Suprapubic skin (tissue), 4 donors: ENCODE measurements at regions not wholly inside any gene's neighbourhood (a gene's known extent, or its start where the extent isn't known, plus 50 kb on each side); places are given as distances from the start of the nearest gene placed in this dataset.

Experiments used
- DNase-seq, 2 donors: peaks; one replicate each; pipeline ENCODE4 v3.0.0-alpha.2; 2019; ENCODE audit warnings: low spot score in 2 of 2
- H3K27ac ChIP-seq: fragments of 200-600 bp; sonication (generic); one replicate; pipeline ENCODE4 v1.5.1; 2019
- H3K27me3 ChIP-seq: fragments of 200-600 bp; sonication (generic); one replicate; pipeline ENCODE4 v1.5.1; 2019
- H3K36me3 ChIP-seq: fragments of 200-600 bp; sonication (generic); one replicate; pipeline ENCODE4 v1.5.1; 2019
- H3K4me1 ChIP-seq: fragments of 200-600 bp; sonication (generic); one replicate; pipeline ENCODE4 v1.5.1; 2019
- H3K4me3 ChIP-seq: fragments of 200-600 bp; sonication (generic); one replicate; pipeline ENCODE4 v1.5.1; 2019; ENCODE audit warnings: mild to moderate bottlenecking
- H3K9me3 ChIP-seq: fragments of 200-600 bp; sonication (generic); one replicate; pipeline ENCODE4 v1.5.1; 2019
- CTCF ChIP-seq, 2 donors: fragments of 200-600 bp in 1 of 2; fragments of 450-650 bp in 1 of 2; sonication (generic) in 1 of 2; IDR thresholded peaks; one replicate each; pipeline ENCODE4 v1.5.1; 2016 to 2019; ENCODE audit warnings: antibody characterized with exemption in 2 of 2, mild to moderate bottlenecking in 1 of 2, moderate library complexity in 1 of 2
- EP300 ChIP-seq: sonication (generic); formaldehyde crosslinking; IDR thresholded peaks from one replicate; pipeline ENCODE4 v1.6.1; 2017; ENCODE audit warnings: antibody characterized with exemption
- POLR2A ChIP-seq, 2 donors: fragments of 450-650 bp; IDR thresholded peaks; one replicate each; pipeline ENCODE4 v1.6.1; 2017; ENCODE audit warnings: antibody characterized with exemption in 2 of 2, mild to moderate bottlenecking in 2 of 2, moderate library complexity in 2 of 2
- POLR2AphosphoS5 ChIP-seq, 3 donors: sonication (generic); formaldehyde crosslinking; IDR thresholded peaks; one replicate each; pipeline ENCODE4 v1.6.1; 2017; ENCODE audit warnings: antibody characterized with exemption in 3 of 3
- WGBS: methylation state at CpG from one replicate; pipeline ENCODE4 v1.1.5; 2018; 5-methylcytosine and 5-hydroxymethylcytosine counted together

DNA sequence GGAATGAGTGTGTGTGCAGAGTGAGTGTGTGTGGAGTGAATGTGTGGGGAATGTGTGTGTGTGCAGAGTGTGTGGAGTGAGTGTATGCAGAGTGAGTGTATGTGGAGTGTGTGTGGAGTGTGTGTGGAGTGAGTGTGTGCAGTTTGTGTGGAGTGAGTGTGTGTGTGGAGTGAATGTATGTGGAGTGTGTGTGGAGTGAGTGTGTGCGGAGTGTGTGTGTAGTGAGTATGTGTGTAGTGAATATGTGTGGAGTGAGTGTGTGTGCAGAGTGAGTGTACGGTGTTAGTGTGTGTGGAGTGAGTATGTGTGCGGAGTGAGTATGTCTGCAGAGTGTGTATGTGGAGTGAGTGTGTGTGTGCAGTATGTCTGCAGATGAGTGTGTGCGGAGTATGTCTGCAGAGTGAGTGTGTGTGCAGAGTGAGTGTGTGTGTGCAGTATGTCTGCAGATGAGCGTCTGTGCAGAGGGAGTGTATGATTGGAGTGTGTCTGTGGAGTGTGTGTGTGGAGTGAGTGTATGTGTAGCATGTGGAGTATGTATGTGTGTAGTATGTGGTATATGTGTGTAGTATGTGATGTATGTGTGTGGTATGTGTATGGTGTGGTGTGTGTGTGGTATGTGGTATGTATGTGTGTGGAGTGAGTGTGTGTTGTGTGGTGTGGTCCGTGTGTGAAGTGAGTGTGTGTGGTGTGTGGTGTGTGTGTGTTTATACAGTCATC is 59.7 kb upstream of the CLDN14 start:
- Histone ChIP-seq H3K9me3 (no peaks in the 10 kb centered on the region), H3K4me3 (no peak overlapping the region), H3K36me3 (no peaks in the 10 kb centered on the region), H3K27ac (no peak overlapping the region), H3K4me1 (peaks cover 4% of the 10 kb centered on the region), H3K27me3 (peaks cover 37% of the 10 kb centered on the region)
- TF ChIP-seq POLR2A (IDR thresholded peaks at IDR 0.05) (no peak), CTCF (IDR thresholded peaks at IDR 0.05) (no peak), EP300 (no peak), POLR2AphosphoS5 (IDR thresholded peaks at IDR 0.05) (no peak)
- 95% methylated on average over 6 of the region's 6 CpGs for WGBS
- no peak for DNase-seq

DNA sequence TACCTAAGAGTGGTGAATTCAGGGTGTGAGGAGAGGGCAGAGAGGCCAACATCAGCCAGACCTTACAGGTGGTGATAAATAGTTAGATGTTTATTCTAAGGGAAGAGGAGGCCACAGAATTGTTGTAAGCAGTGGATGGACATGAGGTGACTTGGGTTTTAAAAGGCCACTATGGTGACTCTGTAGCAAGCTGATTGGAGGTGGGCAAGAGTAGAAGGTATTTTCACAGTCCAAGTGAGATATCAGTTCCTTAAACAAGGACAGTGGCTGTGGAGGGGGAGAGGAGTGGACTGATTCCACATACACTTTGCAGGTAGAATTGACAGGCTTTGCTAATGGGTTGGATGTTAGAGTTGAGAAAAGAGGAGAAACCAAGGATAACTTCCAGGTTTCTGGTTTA is 60.8 kb upstream of the CLDN14 start:
- Histone ChIP-seq H3K27ac (no peak overlapping the region), H3K27me3 (peaks cover 29% of the 10 kb centered on the region), H3K36me3 (no peaks in the 10 kb centered on the region), H3K4me1 (peaks cover 6% of the 10 kb centered on the region), H3K4me3 (no peak overlapping the region), H3K9me3 (no peaks in the 10 kb centered on the region)
- TF ChIP-seq POLR2A (IDR thresholded peaks at IDR 0.05): no peak
- no peak for TF ChIP-seq POLR2AphosphoS5 (IDR thresholded peaks at IDR 0.05)
- no peak for TF ChIP-seq EP300
- no peak for TF ChIP-seq CTCF (IDR thresholded peaks at IDR 0.05)
- DNase-seq: no peak

- Histone ChIP-seq H3K9me3 (no peaks in the 10 kb centered on the region), H3K4me3 (no peak overlapping the region), H3K27ac (no peak overlapping the region), H3K36me3 (no peaks in the 10 kb centered on the region), H3K27me3 (peaks cover 23% of the 10 kb centered on the region), H3K4me1 (peaks cover 10% of the 10 kb centered on the region)
- TF ChIP-seq CTCF (IDR thresholded peaks at IDR 0.05) (no peak), EP300 (no peak), POLR2A (IDR thresholded peaks at IDR 0.05) (no peak), POLR2AphosphoS5 (IDR thresholded peaks at IDR 0.05) (no peak)
- 86% methylated on average over 6 of the region's 6 CpGs for WGBS
- no peak for DNase-seq
Measured at GRCh38 chr21:36541721-36542139, 61.8 kb upstream of the CLDN14 start.

DNA sequence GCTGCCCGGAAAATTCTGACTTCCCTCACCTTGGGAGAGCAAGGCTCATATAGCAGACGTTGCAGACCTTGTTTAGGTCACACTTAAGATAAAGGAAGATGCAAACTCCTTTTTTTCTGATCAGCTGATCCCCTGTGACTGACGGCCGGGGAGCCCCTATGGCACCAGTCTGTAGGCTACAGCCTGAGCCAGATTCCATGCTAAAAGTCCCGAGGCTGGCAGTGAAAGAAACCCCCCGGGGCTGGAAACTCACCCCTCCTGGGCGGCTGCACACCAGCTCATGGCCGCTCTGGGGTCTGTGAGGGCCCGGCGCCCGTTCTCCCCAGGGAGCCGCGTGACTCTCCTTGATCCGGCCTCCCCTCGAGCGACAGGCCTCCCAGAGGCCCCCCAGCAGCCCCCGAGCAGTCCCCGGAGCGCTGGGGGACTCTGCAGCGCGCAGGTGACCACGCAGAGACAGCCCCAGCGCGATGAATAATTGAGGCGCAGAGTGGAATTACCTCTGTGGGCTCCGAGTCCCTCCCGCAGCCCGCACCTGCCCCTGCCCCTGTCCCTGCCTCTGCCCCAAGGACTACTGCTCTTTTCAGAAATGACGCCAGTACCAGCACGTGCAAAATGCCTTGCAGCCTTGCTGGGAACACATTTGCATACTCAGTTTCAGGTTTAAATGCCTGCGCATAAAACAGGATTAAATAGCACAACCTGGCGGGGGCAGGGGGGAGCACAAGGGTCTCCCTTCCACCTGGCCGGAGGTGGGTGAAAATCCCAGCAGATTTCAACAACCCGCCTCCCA is 62.6 kb upstream of the CLDN14 start:
- Histone ChIP-seq H3K27me3 (peaks cover 23% of the 10 kb centered on the region), H3K36me3 (no peaks in the 10 kb centered on the region), H3K9me3 (no peaks in the 10 kb centered on the region), H3K27ac (no peak overlapping the region), H3K4me1 (peaks cover 10% of the 10 kb centered on the region), H3K4me3 (no peak overlapping the region)
- DNase-seq: no peak
- TF ChIP-seq EP300: no peak
- no peak for TF ChIP-seq CTCF (IDR thresholded peaks at IDR 0.05)
- no peak for TF ChIP-seq POLR2A (IDR thresholded peaks at IDR 0.05)
- TF ChIP-seq POLR2AphosphoS5 (IDR thresholded peaks at IDR 0.05): no peak
- 41% methylated on average over 11 of the region's 34 CpGs for WGBS

GRCh38 chr21:36543924-36544323 is 64.0 kb upstream of the CLDN14 start:
- Histone ChIP-seq H3K4me1 (peaks cover 10% of the 10 kb centered on the region), H3K27me3 (peaks cover 26% of the 10 kb centered on the region), H3K36me3 (no peaks in the 10 kb centered on the region), H3K9me3 (no peaks in the 10 kb centered on the region), H3K27ac (no peak overlapping the region), H3K4me3 (no peak overlapping the region)
- WGBS: 94% methylated on average over 3 of the region's 4 CpGs
- DNase-seq: no peak
- no peak for TF ChIP-seq POLR2A (IDR thresholded peaks at IDR 0.05)
- TF ChIP-seq POLR2AphosphoS5 (IDR thresholded peaks at IDR 0.05): no peak
- TF ChIP-seq CTCF (IDR thresholded peaks at IDR 0.05): no peak
